ENCODE measurements at regions not wholly inside any gene's neighbourhood (a gene's known extent, or its start where the extent isn't known, plus 50 kb on each side); places are given as distances from the start of the nearest gene placed in this dataset.

DNA sequence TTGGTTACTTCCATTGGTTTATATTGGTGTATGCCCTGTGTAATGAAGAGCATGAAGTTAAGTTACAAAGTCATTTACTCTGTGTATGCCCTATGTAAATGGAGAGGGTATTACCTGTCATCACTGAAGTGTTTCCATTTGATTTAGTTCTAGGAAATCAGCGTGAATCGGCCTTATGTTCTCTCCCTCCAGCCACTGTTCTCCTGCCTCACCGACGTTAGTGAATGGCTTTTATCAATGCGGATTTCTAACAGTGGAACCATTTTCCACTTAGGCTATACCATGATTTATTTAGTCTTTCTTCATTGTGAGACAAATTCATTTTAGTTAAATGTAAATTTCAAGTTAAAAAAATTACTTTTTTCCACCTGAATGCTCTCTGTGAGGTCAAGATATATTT, 327.0 kb upstream of the ADCY2 start:
- TF ChIP-seq CTCF (IDR thresholded peaks at IDR 0.05), result no peak
- TF ChIP-seq POLR2A (IDR thresholded peaks at IDR 0.05), result no peak

Data from prostate gland (tissue), 2 donors.